A673 (cell line): ENCODE measurements at regions not wholly inside any gene's neighbourhood (a gene's known extent, or its start where the extent isn't known, plus 50 kb on each side); places are given as distances from the start of the nearest gene placed in this dataset.

Source experiments
- EZH2 ChIP-seq: fragments of 200-600 bp; sonication (generic); IDR thresholded peaks from 2 replicates; pipeline ENCODE4 v1.6.1; 2017; ENCODE audit warnings: borderline replicate concordance, low read depth, mild to moderate bottlenecking, mixed read lengths, antibody characterized with exemption, low read length; ENCODE audit not compliant: poor library complexity, severe bottlenecking
- TF ChIP-seq, protein P1 (sequence below): fragments of 300-800, 200-600 bp; sonication (generic); conservative IDR thresholded peaks from 2 replicates; pipeline ENCODE4 v1.5.1; 2017; ENCODE audit warnings: low read depth, mild to moderate bottlenecking, antibody characterized with exemption, low read length, moderate library complexity, mixed read lengths

DNA sequence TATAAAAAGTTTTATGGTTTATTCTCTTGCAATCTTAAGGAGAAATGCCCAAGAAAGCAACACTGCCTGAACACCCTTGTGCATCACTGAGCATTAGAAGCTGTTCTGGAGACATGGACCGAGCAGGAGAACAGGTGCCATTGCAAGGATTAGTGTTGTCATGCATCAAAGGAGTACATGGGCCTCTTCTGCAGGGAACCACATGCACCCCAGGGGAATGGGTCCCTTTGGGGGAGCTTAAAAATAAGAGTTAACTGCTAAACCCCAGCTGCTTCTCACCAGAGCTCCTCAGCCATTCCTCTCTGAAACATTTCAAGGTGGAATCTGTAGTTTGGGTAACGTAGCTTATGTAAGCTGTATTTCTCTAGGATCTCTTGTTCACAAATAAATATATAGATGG, 353.0 kb upstream of the SLC7A11 start:
- TF ChIP-seq, protein P1, sequence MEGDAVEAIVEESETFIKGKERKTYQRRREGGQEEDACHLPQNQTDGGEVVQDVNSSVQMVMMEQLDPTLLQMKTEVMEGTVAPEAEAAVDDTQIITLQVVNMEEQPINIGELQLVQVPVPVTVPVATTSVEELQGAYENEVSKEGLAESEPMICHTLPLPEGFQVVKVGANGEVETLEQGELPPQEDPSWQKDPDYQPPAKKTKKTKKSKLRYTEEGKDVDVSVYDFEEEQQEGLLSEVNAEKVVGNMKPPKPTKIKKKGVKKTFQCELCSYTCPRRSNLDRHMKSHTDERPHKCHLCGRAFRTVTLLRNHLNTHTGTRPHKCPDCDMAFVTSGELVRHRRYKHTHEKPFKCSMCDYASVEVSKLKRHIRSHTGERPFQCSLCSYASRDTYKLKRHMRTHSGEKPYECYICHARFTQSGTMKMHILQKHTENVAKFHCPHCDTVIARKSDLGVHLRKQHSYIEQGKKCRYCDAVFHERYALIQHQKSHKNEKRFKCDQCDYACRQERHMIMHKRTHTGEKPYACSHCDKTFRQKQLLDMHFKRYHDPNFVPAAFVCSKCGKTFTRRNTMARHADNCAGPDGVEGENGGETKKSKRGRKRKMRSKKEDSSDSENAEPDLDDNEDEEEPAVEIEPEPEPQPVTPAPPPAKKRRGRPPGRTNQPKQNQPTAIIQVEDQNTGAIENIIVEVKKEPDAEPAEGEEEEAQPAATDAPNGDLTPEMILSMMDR, result no peak
- TF ChIP-seq EZH2, result no peak
